ENCODE measurements at regions not wholly inside any gene's neighbourhood (a gene's known extent, or its start where the extent isn't known, plus 50 kb on each side); places are given as distances from the start of the nearest gene placed in this dataset.

GRCh38 chr4:137621056-137621455 lies 88.8 kb upstream of the PCDH18 start:
- DNase-seq, result no peak

GRCh38 chr4:137614491-137614890 lies 82.2 kb upstream of the PCDH18 start:
- no peak for DNase-seq

- no peak for DNase-seq
These were observed 79.9 kb upstream of the PCDH18 start for GRCh38 chr4:137611998-137612700.

GRCh38 chr4:137610960-137611359 lies 78.7 kb upstream of the PCDH18 start:
- DNase-seq, result no peak

GRCh38 chr4:137609718-137610430 lies 77.6 kb upstream of the PCDH18 start:
- no peak for DNase-seq

- no peak for DNase-seq
These were observed 75.8 kb upstream of the PCDH18 start for GRCh38 chr4:137608085-137608484.

GRCh38 chr4:137602436-137602835 lies 70.1 kb upstream of the PCDH18 start:
- DNase-seq, result no peak

- no peak for DNase-seq
These were observed 69.6 kb upstream of the PCDH18 start for GRCh38 chr4:137601934-137602333.

- DNase-seq, result no peak
These were observed 67.4 kb upstream of the PCDH18 start for GRCh38 chr4:137599734-137600133.

GRCh38 chr4:137597752-137598430 lies 65.6 kb upstream of the PCDH18 start:
- DNase-seq, result no peak

- no peak for DNase-seq
These were observed 55.5 kb upstream of the PCDH18 start for GRCh38 chr4:137587796-137588195.

GRCh38 chr4:137583671-137584070 lies 51.4 kb upstream of the PCDH18 start:
- no peak for DNase-seq
